MCF 10A (cell line): ENCODE measurements at regions not wholly inside any gene's neighbourhood (a gene's known extent, or its start where the extent isn't known, plus 50 kb on each side); places are given as distances from the start of the nearest gene placed in this dataset.

Experiments used
- BruUV-seq: library from RNA; stranded (reverse); fragments of 400-500 nt; replicated peaks from 2 replicates; lab custom pipeline; 2021; lab: Mats Ljungman, UMichigan
- CTCF ChIA-PET: fragments of 300-600 bp; sonication (Branson Sonifier 250); formaldehyde crosslinking; extraction: SDS; loops from one replicate; lab custom pipeline; 2021; ENCODE audit warnings: antibody characterized with exemption, inconsistent platforms; lab: Yijun Ruan, JAX
- POLR2A ChIA-PET: fragments of 300-600, 350-650 bp; sonication (Branson Sonifier 250); formaldehyde crosslinking; extraction: SDS; loops from one replicate; lab custom pipeline; 2020; ENCODE audit warnings: antibody characterized with exemption, inconsistent platforms; lab: Yijun Ruan, JAX
- DNase-seq: peaks from one replicate; pipeline ENCODE4 v3.0.0-alpha.2; 2018; ENCODE audit not compliant: unreplicated experiment
- H3K27ac Mint-ChIP-seq: one replicate; pipeline ENCODE4 v1.8.0; 2022; ENCODE audit warnings: mild to moderate bottlenecking, low read depth, mixed read lengths; ENCODE audit not compliant: unreplicated experiment
- H3K27me3 Mint-ChIP-seq: one replicate; pipeline ENCODE4 v1.8.0; 2022; ENCODE audit warnings: mixed read lengths; ENCODE audit not compliant: insufficient read depth, unreplicated experiment
- H3K36me3 Mint-ChIP-seq: one replicate; pipeline ENCODE4 v1.8.0; 2022; ENCODE audit warnings: mild to moderate bottlenecking, moderate library complexity, mixed read lengths; ENCODE audit not compliant: insufficient read depth, unreplicated experiment
- H3K4me1 Mint-ChIP-seq: one replicate; pipeline ENCODE4 v1.8.0; 2022; ENCODE audit warnings: mixed read lengths; ENCODE audit not compliant: insufficient read depth, unreplicated experiment
- H3K4me3 Mint-ChIP-seq: one replicate; pipeline ENCODE4 v1.8.0; 2022; ENCODE audit warnings: mild to moderate bottlenecking, moderate library complexity, mixed read lengths; ENCODE audit not compliant: unreplicated experiment
- H3K9me3 Mint-ChIP-seq: one replicate; pipeline ENCODE4 v1.8.0; 2022; ENCODE audit warnings: mixed read lengths; ENCODE audit not compliant: unreplicated experiment
- intact Hi-C: fragments of 100-400 bp; cut with micrococcal nuclease; formaldehyde crosslinking; loops from 2 replicates; pipeline ENCODE4 v1.14.1; 2022
- TF ChIP-seq, protein P1 (sequence below): fragments of 200-600 bp; IDR thresholded peaks from one replicate; pipeline ENCODE4 v1.8.0; 2022; ENCODE audit warnings: antibody characterized with exemption, mild to moderate bottlenecking; ENCODE audit not compliant: unreplicated experiment

DNA sequence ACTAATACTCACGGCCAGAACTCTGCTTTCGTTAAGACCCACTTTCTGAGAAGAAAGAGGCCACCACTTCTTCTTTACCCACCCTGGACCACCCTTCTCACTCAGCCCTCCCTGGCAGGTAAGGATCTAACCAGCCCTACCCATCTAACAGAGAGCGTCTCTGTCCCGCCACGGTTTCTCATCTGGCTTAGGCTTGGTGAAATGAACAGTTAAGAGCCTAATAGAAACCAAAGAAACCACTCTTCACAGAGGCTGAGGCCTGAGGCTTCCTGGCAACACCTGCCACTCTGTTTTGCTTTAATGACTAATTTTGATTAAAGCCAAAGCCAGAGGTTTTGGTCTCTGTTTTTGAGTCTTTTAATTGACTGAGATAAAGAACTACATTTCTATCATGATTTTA, 354.1 kb upstream of the SLC30A5 start:
- POLR2A ChIA-PET, result no interaction called here
- intact Hi-C loops, result loop anchor here (10.0 kb wide), 1 partner anchor 275 kb away; no protein-coding TSS in a partner anchor

DNA sequence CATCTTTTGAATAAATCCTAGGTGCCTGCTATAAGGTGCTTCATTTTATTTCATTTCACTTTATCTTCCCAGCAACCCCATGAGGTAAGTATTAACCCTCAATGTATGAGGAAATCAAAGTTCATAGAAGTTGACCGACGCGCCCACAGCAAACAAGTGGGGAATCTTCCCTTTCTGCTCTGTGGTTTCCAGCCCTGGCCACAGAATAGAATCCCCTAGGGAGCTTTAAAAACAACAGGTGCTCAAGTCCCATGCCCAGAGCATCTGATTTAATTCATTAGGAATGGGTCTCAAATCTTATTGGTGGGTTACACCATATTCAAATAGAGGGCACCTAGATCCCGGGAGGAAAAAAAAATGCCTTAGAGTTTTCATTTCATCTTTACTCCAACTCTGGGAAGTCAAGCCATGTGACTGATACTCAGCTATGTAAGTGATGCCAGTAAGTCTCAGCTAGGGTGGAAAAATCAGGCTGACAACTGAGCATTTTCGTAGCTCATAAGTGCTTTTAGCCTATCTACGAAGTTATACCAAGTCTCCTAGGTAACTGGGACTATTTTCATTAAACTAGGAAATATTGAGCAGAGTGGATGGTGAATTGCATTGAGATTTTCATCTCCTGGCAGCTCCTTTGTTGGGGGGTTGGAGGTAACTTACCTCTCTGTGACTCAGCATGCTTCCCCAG, 353.4 kb upstream of the SLC30A5 start:
- Mint-ChIP-seq H3K4me3 (no peak overlapping the region), H3K36me3 (no peaks in the 10 kb centered on the region), H3K27ac (no peak overlapping the region), H3K4me1 (no peaks in the 10 kb centered on the region), H3K27me3 (peaks cover 22% of the 10 kb centered on the region), H3K9me3 (no peaks in the 10 kb centered on the region)
- CTCF ChIA-PET, result interaction anchor here (0.6 kb wide), 1 partner anchor 404 kb away, joined by 3 read pairs; no protein-coding TSS in a partner anchor
- POLR2A ChIA-PET, result no interaction called here
- TF ChIP-seq, protein P1, sequence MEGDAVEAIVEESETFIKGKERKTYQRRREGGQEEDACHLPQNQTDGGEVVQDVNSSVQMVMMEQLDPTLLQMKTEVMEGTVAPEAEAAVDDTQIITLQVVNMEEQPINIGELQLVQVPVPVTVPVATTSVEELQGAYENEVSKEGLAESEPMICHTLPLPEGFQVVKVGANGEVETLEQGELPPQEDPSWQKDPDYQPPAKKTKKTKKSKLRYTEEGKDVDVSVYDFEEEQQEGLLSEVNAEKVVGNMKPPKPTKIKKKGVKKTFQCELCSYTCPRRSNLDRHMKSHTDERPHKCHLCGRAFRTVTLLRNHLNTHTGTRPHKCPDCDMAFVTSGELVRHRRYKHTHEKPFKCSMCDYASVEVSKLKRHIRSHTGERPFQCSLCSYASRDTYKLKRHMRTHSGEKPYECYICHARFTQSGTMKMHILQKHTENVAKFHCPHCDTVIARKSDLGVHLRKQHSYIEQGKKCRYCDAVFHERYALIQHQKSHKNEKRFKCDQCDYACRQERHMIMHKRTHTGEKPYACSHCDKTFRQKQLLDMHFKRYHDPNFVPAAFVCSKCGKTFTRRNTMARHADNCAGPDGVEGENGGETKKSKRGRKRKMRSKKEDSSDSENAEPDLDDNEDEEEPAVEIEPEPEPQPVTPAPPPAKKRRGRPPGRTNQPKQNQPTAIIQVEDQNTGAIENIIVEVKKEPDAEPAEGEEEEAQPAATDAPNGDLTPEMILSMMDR, result no peak
- intact Hi-C loops, result loop anchor here (10.0 kb wide), 1 partner anchor 276 kb away; no protein-coding TSS in a partner anchor
- DNase-seq, result no peak
- no TSS peak for BruUV-seq

More for the DNA sequence above, 354.1 kb upstream of the SLC30A5 start:
- H3K27me3 Mint-ChIP-seq, result peaks cover 22% of the 10 kb centered on the region
- H3K4me3 Mint-ChIP-seq, result no peak overlapping the region
- H3K36me3 Mint-ChIP-seq, result no peaks in the 10 kb centered on the region
- TF ChIP-seq, protein P1, result no peak
- BruUV-seq, result no TSS peak
- H3K9me3 Mint-ChIP-seq, result no peaks in the 10 kb centered on the region
- H3K27ac Mint-ChIP-seq, result no peak overlapping the region
- H3K4me1 Mint-ChIP-seq, result no peaks in the 10 kb centered on the region
- CTCF ChIA-PET, result no interaction called here
- DNase-seq, result no peak

DNA sequence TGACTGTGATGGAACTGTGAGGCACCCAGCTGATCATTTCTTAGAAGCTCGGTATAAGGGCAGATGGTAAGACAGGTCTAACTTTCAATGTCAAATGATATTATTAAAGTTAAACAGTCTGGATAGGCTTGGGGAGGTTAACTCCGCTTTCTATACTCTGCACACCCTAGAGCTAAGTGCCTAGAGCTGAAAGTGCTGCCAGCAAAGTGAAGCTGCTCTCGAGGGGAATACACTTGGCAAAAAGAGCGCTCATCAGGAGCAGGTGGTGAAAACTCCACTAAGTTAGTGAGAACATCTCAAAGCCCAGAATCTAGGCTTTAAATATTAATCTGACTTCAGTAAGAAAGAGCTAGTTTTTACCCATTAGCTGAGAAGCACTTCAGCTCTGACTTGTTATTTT, 349.6 kb upstream of the SLC30A5 start:
- intact Hi-C loops, result loop anchor here (10.0 kb wide), 1 partner anchor 279 kb away; no protein-coding TSS in a partner anchor
- POLR2A ChIA-PET, result no interaction called here
- Mint-ChIP-seq H3K36me3 (no peaks in the 10 kb centered on the region), H3K4me1 (no peaks in the 10 kb centered on the region), H3K9me3 (no peaks in the 10 kb centered on the region), H3K4me3 (no peak overlapping the region), H3K27ac (no peak overlapping the region), H3K27me3 (peaks cover 22% of the 10 kb centered on the region)
- CTCF ChIA-PET, result no interaction called here
- no TSS peak for BruUV-seq
- DNase-seq, result no peak
- TF ChIP-seq, protein P1, result no peak

DNA sequence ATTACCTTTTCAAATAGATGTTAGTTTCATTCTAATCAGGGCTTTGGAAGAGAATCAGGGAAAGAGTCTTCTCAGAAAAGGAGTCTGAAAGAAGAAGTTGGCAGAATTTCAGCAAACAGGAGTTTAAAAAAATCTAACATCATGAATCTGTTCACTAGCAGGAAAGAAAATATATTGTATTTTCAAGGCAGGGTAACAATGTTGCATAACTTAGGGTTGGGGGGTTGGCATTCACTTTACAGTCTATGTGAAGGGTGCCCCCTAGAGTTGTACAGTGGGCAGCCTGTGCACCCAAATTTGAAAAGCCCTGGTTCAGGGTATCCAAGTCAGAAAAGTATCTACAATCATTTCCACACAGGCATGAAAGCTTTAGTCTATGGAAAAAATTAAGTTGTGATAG, 348.4 kb upstream of the SLC30A5 start:
- intact Hi-C loops, result loop anchor here (5.0 to 10.0 kb wide), 2 partner anchors 281 to 458 kb away; no protein-coding TSS in a partner anchor
- POLR2A ChIA-PET, result no interaction called here

More for the DNA sequence above, 348.4 kb upstream of the SLC30A5 start:
- DNase-seq, result peak; percentile 34
- Mint-ChIP-seq H3K4me3 (no peak overlapping the region), H3K27ac (no peak overlapping the region), H3K9me3 (no peaks in the 10 kb centered on the region), H3K27me3 (peaks cover 22% of the 10 kb centered on the region), H3K4me1 (peaks cover 6% of the 10 kb centered on the region), H3K36me3 (no peaks in the 10 kb centered on the region)
- TF ChIP-seq, protein P1, result peak; percentile 13
- CTCF ChIA-PET, result no interaction called here
- BruUV-seq, result no TSS peak
